EL (cell line): ENCODE measurements at regions not wholly inside any gene's neighbourhood (a gene's known extent, or its start where the extent isn't known, plus 50 kb on each side); places are given as distances from the start of the nearest gene placed in this dataset.
"Not testable (repeated sequence)": the region's sequence is repeated elsewhere in the genome, so short reads cannot be mapped to it uniquely, and the experiment has no call there.

Source experiments
- DNase-seq: peaks from one replicate; pipeline ENCODE4 v3.0.0-alpha.2; 2016

DNA sequence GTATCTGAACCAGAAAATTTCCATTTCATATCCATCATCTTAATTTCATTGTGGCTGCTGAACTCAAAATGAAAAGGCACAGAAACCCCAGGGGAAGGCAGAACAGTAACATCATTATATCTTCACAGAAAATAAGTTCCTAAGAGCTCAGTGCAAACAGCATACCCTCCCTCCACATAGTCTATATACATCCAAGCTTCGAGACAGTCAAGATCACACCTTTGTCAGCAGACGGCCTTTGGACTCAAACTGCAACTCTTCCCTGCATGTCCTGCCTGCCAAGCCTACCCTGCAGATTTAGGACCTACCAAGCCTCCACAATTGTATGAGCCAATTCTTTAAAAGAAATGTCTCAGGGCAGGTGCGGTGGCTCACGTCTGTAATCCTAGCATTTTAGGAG, 502.1 kb downstream of the SUCLG1 start:
- DNase-seq, result no peak

DNA sequence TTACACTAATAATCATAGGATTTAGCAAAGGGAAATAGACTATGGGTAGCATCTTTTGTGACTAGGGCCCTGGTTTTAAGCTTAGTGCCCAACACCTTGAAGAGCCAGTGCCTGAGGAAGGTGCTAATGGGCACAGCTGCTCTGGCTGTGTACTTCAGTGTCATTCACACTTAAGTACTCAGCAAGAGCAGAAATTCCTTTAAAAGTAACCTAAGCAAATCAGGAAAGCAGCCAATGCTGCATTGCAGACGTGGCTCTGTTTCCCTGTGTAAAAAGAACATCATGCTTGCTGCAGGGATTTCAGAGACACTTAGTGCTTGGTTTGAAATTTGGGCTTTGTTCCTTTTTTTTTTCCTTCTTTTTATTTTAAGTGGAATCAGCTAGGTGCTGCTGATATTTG, 505.4 kb downstream of the SUCLG1 start:
- DNase-seq, result no peak

DNA sequence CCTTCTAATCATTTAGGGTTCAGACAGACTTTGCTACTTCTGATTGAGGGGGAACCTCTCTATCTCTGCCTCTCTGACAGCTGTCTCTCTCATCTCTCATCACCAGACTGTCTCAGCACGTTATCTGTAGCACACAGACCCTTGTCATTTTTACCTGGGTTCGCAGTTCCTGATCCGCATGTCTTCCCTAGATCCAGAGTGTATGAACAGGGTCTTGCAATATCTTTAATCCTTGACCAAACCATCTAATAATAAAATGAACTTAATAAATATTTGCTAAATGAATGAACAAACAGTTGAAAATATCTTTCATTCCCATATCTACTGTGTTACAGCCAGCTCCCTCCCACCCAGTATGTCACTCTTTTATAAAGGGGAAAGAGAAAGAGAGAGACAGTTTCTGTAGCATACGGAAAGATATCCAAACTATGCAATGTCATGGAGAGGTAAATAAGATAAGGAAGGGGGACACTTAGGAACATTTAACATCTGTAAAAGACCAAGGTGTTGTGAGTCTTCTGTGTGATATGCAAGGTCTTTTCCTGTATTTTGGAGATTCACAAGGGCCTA, 507.6 kb downstream of the SUCLG1 start:
- no peak for DNase-seq

DNA sequence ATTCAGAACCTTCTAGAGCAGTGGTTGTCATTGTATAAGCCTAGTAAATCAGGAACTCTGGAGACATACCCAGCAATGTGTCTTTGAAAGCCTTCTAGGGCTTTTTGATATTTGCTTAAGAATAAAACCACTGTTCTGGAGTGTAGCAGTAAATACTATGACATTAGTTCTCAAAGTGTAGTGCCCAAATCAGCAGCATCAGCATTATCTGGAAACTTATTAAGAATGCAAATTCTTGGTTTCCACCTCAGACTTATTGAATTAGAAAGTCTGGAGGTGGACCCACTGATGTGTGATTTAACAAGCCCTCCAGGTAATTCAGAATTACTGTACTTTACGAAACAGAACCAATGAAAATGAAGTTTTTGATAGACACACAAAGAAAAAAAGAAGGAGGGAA, 509.7 kb downstream of the SUCLG1 start:
- no peak for DNase-seq

DNA sequence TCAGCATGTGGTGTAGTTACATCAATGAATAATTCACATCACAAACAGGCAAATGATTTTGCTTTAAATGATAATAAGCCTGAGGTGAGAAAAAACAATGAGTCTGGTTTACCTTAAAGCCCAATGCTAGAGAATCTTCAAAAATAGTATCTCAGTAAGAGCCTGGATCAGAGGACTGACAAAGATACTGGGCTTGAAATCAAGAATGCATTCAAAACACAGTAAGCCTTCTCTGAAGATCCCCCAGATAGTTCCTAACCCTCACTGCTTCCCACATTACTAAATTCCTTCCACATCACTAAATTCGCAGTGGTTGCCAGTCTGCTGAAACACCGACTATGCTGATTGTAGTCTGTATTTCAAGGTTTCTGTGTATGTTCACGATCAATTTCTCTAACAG, 514.9 kb downstream of the SUCLG1 start:
- DNase-seq, result no peak

DNA sequence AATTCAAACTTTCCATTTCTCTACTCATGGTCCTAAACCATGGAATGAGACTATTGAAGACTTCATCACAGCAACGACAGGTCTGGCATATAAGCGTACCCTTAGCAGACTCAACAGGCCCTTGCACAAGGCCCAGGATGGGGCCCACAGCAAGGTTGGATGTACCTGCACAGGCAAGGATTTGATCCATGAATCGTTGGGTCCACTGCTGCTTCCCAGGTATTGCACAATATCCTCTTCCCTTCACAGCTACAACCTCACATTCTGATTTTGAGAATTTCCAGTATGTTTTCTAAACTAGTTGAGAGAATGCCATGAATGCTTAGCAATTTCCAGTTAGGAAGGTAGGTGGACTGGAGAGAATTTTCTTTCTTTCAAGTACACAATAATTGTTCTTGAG, 515.8 kb downstream of the SUCLG1 start:
- DNase-seq, result no peak

DNA sequence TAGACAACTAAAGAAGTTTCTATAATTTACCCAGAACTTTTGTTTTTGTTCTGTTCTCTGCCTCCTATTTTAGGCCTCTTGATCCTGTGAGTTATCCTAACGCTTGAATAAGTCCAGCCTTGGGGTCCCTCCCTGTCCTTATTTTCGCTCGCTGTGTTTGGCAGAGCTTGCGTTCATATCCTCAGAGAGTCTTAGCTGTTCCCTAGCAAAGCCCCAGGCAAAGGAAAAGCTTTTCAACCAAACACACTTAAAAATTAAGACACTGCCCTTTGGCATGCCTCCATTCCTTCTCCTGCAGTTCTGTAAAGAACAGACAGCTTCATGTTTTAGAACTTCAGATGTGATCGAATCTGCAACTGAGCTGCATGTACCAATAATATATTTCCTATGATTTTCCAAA, 517.2 kb downstream of the SUCLG1 start:
- DNase-seq, result no peak

DNA sequence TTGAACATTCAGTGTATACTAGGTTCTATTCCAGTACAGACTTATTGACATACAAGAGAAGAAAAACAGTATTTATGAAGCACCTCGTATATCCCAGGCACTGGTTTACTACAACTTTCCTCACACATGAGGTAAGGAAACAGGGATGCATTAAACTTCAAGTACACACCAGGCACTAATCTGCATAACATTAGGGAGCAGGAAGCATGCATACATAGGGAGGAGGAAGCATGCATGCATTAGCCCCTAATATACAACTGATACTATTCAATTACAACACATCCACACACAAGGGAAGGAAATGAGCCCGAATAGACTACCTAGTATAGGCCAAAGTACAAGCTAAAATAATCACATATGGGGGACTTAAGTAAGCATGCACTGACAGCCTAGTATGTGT, 525.3 kb downstream of the SUCLG1 start:
- DNase-seq, result no peak

DNA sequence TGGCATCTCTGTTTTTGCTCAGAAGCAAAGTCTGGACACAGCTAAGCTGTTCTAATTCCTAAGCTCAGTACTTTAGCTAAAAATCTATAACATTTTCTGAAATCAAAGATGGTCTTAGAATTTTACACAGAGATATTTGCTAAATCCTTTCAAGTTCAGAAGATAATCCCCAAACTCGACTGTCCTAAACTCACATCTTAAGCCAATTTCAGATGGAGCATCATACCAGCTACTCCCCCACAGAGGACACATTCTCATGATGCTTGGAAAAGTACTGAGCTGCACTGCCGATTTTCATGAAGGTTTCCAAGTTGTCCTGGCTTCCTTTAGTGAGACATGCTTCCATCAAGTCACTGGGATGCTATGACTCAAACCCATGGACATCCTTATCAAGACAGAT, 535.5 kb downstream of the SUCLG1 start:
- no peak for DNase-seq

DNA sequence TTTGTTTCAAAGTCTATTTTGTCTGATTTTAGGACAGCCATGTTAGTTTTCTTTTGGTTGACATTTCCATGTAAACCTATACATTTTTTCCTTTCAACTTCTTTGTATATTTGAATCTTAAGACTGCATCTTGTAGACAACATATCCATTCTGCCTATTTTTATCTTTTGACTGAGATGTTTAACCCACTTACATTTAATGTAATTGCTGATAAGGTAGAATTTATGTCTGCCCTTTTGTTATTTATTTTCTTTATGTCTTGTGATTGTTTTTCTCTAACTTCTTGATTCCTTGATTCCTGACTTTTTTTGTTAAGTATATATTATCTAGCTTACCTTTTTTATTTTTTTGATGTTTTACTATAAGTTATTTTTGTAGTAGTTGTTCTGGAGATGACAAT, 542.5 kb downstream of the SUCLG1 start:
- DNase-seq, result no peak

DNA sequence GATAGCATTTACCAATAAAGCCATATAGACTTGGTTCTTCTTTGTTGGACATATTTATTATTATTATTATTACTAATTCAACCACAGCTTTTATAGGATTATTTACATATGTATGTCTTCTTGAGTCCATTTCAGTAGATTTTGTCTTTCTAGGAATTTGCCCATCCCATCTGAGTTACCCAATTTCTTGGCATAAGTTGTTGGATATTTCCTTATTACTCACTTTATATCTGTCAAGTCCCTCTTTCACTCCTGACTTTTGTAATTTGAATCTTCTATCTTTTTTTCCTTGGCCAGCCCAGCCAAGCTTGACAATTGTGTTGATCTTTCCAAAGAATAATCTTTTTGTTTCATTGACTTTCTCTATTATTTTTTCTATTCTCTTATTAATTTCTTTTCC, 543.7 kb downstream of the SUCLG1 start:
- no peak for DNase-seq

DNA sequence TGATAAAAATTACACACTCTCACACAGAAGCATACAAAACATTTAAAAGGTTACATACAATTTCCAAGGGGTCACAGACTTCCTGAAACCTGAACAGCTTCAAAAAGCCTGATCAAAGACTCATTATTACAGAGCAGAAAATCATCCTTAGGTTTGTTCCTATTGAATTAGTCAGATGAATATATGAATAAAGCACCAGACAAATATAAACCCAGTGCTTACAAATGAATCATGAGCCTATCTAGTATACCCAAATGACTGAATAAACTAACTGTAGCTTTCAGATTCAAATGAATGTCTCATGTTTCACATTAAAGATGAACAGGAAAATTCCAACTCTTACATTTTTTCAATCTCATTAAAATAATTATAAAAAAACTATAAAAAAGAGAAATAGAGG, 550.3 kb downstream of the SUCLG1 start:
- DNase-seq, result no peak

DNA sequence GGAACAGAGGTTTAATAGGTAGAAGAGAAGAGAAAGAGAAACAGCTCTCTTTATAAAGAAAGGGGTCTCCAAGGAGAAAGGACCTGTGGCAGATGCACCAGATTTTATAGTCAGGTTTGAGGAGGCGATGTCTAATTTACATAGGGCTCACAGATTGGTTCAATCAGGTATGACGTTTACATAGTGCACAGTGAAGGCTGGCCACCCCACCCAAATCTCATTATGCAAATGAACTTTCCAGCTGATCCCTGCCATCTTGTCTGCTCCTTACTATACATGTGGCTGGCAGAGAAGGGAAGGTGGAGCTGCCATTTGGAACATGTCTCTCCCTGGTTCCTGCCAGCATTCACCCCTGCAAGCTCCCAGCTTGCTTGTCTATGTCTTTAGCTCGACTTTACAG, 557.8 kb downstream of the SUCLG1 start:
- no peak for DNase-seq

DNA sequence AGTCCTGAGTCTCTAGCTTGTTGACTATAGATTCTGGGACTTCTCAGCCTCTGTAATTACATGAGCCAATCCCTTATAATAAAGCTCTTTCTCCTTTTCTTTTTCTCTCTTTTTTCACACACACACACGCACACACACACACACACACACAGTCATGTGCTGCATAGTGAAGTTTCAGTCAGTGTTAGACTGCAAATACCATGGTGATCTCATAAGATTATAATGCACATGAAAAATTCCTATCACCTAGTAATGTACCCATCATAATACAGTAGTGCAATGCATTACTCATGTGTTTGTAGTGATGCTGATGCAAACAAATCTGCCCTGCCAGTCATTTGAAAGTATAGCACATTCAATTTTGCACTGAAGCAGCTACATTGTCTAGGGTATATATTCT, 558.2 kb downstream of the SUCLG1 start:
- peak; percentile 52 for DNase-seq

DNA sequence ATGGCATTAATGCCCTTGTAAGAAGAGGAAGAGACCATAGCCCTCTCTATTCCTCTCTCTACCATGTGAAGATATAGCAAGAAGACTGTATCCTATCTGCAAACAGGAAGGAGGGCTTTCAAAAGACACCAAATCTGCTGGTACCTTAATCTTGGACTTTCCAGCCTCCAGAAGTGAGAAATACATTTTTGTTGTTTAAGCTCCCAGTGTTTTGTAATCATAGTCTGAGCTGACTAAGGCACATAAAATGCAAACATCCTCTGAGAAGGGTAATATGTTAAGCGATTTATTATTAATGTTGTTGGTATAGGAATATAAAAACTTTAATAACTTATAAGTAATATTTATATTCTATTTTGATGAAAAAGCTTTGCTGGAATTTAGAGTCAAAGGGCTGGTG, 559.8 kb downstream of the SUCLG1 start:
- peak; percentile 4 for DNase-seq

DNA sequence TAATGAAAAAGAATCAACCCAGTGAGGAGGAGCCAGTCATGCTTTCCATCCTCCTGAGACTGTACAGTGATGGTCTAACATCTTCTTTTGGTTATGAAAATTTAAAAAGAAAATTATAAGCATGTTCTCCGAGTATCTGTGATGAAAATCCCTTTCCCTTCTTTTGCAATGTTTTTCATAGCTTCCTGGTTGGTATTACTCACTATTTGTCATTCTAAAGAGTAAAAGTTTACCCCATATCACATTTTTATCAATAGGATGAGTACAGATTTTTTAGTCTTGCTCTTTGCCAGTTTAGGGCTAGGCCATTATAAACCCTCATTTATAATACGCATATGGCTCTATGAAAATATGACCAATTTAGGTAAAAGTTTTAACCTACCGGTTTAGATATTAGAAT, 564.1 kb downstream of the SUCLG1 start:
- DNase-seq, result no peak

DNA sequence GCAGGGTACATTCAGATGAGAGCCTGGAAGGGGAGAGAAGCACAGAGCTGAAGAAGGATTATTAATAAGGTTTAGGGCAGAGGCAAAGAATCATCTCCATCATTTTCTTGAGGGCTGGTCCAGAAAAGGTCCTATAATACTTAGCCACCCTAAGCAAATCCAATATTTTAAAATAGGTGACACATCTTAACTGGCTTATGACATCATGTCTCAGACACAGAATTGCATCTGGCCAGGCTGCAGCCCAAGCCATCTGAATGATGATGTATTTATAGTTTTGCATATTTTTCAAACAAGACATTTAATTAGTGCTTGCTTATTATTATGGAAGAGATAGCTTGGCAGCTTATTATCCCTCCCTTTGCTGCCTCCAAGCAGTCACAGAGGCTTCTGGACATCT, 571.3 kb downstream of the SUCLG1 start:
- no peak for DNase-seq

DNA sequence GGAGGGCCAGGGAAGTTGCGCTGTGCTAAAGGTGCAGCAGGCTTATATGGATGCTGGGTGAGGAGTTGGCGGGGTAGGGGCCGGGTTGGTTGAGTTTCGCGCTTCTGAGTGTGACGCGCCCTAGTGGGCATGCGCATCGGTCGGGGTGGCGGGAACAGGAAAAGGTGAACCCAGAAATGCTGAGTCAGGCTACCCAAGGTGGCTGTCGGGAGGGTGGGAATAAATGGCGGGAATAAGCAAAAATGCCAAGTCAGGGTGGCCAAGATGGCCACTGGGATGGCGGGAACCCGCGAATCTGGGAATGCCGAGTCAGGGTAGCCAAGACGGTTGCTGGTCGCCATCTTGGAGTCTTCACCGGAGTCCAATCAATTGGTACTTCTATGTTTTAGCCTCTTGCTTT, 580.0 kb downstream of the SUCLG1 start:
- no peak for DNase-seq

DNA sequence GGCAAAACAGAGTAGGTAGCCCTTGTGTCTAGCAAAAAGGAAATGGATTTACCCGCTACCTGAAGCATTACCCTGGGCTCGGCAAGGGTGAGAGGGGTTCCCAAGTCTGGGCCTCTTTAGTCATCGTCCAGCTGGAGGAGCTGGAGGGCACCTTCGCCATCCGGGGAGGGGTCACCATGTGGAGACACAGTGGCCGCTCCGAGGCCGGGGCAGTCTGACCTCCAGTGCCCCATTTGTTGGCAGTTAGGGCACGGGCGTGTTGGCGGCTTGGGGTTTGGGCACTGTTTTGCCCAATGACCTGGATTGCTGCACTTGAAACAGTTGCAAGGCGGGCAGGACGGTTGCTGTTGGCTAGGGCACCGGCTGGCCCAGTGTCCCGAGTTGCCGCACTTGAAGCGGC, 581.8 kb downstream of the SUCLG1 start:
- not testable (repeated sequence) for DNase-seq

DNA sequence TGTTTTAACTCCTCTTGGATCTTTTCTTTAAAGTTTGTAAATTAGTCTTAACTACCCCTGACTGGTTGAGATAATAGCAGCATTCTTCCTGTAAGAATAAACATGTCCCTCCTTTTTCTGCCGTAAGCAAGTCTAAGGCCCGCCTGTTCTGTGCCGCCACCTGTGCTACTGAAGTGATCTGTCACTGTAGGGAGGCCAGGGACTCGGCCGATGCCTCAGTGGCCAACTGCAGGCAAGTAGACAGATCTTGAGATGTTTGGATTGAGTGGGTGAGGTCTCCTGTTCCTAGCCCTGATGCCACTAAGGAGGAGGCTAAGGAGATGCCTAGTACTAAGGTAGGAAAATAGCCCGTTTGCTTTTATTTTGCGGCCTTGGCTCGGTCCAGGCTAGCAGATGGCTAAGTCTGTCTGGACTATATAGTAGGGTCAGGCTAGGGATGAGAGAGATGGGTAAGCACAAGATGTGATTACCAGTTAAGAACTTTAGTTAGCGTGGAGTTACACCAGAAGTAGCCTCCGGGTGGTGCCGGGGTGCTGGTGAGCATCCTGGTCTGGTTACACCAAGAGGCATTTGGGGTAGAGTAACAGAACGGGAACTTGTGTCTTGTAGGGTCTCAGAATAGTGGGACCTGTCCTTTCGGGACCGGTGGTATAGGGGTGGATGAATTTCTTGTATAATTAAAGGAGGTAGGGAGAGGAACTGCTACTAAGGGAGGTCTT, 584.2 kb downstream of the SUCLG1 start:
- no peak for DNase-seq

DNA sequence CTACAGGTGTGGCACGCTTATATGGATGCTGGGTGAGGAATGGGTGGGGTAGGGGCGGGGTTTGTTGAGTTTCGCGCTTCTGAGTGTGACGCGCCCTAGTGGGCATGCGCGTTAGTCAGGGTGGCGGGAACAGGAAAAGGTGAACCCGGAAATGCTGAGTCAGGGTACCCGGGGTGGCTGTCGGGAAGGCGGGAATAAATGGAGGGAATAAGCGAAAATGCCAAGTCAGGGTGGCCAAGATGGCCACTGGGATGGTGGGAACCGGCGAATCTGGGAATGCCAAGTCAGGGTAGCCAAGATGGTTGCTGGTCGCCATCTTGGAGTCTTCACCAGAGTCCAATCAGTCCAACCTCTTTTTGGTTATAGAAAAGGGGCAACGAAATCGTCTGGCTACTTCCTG, 585.0 kb downstream of the SUCLG1 start:
- DNase-seq, result no peak

DNA sequence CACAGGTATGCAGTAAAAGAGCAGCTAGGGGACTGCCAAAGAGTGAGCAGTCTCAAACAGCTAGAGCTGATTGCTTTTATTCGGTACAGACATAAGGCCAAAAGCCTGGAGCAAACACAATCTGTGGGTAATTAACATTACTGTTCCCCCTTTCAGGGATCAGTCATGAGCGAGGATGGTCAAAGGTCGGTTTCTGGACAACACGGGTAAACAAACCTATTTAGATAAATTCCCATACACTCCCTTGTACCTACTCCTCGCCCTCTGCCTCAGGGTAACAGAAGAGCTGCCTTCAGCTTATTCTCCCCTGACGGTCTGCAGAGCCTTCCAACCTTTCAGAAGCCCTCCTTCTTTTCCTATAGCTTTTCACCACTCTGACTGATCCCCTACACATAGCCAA, 586.0 kb downstream of the SUCLG1 start:
- no peak for DNase-seq

DNA sequence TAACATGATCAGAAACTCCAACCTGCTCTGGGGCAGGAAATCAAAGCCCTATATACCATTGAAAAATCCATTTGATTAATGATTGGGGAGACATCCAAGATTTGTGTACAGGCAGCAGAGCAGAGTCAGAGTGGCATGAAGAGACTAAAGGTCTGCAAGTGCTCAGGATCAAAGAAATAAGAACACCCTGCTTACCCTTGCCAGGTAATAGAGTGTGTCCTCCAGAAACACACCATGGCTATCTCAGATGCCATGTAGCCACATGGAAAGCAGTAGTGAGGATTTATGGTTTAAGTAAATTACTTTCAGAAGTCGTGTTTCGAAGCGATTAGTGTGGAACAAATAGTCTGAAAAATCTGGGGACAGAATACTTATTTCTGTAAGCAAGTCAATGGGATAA, 592.9 kb downstream of the SUCLG1 start:
- DNase-seq, result no peak

DNA sequence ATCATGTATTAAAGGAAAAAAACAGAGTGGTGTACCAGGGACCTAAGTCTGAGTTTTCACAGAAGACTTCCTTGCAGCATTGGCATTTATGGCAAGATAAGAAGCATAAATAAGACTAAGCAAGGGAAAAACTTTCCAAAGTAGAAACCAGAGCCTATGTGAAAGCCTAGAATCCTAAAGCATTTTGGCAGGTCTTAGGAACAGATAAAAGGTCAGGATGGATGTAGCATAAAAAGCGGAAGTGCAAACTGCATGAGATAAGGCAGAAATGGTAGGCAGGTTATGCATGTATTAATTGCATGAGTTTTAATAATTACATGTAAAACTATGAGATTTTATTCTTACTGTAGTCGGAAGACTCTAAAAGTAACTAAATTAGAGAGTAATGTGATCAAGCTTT, 596.5 kb downstream of the SUCLG1 start:
- no peak for DNase-seq

DNA sequence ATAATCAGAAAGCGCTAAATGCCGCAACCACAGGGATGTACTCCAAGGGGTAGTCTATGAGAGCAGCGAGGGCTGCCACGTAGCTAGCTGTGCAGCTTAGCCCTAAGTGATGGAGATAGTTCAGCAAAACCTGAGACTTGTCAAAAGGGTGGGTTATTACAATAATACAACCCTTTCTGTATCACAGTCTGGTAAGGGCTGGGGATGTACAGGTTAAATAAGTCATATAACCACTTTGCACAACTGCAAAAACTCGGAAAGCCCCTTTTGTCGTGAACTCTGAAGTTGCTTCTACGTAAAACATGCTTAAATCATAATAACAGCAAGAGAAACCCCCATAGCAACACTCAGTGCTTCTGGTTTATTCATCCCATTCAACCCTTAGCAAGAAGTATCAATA, 598.8 kb downstream of the SUCLG1 start:
- no peak for DNase-seq
